Fibroblast of peridontal ligament (primary cell): ENCODE measurements at regions not wholly inside any gene's neighbourhood (a gene's known extent, or its start where the extent isn't known, plus 50 kb on each side); places are given as distances from the start of the nearest gene placed in this dataset.

Source experiments
- DNase-seq: peaks from one replicate; pipeline ENCODE4 v3.0.0-alpha.2; 2010; ENCODE audit errors: extremely low read depth

DNA sequence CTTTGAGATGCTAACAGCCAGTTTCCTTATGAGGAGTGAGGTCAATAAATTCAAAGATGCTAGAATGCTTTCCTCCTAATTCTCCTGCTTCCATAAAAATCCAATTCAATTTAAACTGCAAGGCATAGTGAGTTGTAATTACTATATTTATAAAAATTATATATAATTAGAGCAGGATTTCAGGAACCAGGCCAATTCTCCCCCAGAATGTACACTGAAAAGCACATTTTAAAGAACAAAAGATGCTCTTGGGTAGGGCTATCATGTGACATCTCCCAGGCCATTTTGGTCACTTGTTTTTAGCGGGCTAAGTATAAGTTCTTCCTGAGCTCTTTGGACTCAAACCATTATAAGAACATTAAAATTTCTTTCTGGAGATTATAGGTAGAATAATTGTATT is 195.7 kb upstream of the KCNG1 start:
- no peak for DNase-seq

DNA sequence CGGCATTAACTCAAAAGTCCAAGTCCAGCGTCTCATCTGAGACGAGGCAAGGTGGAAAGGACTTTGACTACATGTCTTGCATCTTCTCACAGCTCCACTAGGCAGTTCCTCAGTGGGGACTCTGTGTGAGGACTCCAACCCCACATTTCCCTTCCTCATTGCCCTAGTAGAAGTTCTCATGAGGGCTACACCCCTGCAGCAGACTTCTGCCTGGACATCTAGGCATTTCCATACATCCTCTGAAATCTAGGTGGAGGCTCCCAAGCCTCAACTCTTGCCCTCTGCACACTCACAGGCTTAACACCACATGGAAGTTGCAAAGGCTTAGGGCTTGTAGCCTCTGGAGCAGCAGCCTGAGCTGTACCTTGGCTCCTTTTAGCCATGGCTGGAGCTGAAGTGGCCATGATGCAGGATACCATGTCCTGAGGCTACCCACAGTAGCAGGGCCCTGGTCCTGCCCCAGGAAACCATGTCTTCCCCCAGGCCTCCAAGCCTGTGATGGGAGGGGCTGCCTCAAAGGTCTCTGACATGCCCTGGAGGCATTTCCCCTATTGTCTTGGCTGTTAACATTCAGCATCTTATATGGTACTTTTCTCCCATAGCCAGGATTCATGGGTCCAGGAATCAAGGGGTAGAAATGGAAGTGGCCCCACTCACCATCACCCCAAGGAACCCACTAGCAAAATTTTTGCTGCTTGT is 194.6 kb upstream of the KCNG1 start:
- DNase-seq = no peak

DNA sequence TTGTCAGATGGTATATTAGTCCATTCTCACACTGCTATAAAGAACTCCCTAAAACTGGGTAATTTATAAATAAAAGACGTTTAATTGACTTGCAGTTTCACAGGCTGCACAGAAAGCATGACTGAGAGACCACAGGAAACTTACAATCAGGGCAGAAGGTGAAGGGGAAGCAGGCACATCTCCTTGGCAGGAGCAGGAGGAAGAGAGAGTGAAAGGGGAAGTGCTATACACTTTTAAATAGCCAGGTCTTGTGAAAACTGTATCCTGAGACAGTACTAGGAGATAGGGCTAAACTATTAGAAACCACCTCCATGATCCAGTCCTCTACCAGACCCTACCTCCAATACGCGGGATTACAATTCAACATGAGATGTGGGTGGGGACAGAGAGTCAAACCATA is 193.9 kb upstream of the KCNG1 start:
- no peak for DNase-seq

DNA sequence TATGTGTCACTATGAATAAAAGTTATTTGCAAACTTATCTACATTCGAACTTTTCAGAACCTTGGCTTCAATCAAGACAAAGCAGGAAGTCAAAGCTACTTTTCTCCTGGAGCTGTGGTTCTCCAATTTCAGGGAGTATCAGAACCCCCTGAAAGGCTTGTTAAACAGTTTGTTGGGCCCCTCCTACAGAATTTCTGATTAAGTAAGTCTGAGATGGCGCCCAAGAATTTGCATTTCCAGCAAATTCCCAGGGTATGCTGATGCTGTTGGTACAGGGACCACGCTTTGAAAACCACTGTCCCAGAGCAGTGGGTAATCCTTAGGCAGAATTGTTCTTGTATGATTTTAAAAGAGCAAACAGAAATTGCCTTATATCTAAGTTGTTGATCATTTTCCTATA is 189.9 kb upstream of the KCNG1 start:
- DNase-seq = no peak

DNA sequence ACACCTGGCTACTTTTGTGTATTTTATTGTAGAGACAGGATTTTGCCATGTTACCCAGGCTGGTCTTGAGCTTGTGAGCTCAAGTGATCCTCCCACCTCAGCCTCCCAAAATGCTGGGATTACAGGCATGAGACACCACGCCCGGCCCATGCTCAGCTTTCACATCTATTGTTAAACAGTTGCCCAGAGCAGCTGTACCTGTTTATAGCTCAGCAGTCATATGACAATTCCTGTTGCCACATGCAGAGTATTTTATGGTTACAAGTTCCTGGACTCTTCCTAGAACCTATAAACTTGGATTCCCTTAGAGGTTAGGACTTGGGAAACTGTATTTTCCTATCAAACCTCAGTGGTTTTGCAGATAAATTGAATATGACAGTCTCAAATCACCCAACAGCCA is 188.3 kb upstream of the KCNG1 start:
- no peak for DNase-seq

DNA sequence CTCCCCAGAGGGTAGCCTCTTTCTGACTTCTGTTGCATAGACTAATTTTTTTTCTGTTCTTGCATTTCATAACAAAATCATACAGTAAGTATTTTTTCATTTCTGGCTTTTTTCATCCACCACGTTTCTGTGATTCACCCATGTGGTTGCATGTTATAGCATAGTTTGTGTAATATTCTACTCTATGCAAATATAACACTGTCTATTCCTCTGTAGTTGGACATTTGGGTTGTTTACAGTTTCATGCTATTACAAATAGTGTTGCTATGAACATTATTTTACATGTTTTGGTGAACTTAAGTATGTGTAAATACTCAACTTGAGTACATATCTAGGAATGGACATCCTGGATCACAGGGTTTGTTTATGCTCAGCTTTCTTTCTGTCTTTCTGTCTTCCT is 187.2 kb upstream of the KCNG1 start:
- DNase-seq = no peak

DNA sequence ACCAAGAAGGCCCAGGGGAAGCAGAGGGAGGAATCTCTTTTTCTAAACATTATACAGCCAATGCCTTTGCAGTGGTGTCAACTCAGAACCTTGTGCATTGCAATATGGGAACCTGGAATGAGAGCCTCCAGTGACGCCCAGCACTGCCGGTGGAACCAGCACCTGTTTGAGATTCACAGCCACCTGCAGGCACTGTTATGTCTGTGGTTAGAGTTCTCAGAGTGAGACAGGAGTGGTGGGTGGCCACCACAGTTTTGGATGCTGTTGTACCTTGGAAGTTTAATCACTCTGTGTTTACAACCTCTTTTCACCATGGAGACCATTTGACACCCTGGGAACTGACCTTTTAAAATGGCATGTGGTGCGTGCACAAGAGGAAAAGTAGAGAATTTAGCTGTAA is 185.3 kb upstream of the KCNG1 start:
- no peak for DNase-seq

DNA sequence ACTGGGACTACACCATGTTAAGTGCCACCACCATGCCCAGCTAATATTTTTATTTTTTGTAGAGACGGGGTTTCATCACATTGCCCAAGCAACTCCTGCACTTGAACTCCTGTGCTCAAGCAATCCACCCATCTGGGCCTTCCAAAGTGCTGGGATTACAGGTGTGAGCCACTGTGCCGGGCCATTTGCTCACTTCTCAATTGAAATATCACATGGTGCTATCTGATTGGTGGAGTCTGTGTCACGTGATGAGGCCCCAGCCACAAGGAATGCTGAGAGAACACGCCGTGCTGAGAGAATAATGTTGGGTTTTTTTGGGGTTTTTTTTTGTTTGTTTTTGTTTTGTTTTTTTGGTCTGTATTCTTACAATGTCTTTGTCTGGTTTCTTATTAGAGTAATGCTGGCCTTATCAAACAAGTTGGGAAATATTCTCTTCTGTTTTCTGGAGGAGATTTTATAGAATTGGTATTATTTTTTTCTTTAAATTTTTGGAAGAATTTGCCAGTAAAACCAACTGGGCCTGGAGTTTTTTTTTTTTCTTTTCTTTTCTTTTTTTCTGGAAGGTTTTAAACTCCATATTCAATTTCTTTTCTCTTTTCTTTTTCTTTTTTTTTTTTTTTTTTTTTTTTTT is 183.2 kb upstream of the KCNG1 start:
- DNase-seq = no peak

DNA sequence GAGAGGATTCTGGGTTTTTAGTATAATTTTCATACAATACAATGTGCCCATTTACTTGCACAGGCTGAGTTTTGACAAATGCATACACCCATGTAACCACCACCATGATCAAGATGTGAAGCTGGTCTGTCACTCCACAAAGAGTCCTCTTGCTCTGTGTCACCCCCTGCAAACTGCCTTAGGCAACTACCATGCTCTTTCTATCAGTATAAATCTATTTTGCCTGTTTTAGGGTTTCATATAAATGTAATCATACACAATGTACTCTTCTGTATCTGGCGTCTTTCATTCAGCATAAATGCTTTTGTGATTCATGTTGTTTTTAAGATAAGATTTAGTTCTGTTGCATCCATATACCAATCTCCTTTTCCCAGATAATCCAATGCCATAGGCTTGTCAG is 181.9 kb upstream of the KCNG1 start:
- DNase-seq = no peak

DNA sequence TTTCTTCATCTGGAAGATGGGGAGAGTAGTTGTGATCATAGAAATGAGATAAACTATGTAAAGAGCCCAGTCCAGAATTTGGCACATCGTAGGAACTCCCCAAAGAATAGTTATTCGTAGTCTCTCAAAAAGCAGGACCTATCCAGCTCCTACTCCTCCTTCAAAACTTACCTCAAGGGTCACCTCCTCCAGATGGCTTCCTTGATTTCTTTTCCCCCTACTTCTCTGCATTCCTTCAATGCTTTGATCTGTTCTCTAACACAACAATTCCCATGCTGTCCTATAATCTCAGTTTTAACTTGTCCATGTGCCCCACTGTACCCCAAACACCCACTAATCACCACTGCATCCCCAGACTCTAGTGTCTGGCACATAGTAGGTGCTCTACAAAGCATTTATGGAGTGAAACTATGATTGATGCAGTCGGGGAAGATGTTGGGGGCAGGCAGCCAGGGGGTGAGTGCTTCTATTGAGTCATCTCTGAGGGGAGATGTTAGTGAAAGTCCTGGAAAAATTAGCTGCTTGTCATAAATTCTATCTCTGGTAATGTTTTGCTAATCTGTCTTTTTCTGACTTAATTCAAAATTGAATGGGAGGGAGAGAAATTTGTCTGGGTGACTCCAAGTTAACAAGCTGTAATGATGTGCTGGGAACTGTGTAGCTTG is 181.3 kb upstream of the KCNG1 start:
- DNase-seq = no peak

DNA sequence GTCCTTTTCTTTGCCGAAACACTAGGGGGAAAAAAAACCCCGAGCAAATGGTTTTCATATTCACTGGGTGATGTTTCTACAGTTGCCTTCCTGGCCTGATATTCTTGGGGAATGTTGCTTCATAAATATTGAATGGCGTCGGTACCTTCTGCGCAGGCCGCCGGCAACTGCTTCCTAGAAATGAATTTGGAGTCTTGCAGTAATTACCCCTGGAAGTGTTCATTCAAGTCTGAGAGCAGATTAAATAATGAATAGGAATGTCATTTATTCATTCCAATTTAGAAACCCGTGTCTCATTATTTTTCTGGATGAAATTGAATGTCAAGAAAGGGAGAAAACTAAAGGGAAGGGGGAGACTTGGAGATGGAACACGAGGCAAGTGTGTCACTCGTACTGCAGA is 179.4 kb upstream of the KCNG1 start:
- DNase-seq = no peak

DNA sequence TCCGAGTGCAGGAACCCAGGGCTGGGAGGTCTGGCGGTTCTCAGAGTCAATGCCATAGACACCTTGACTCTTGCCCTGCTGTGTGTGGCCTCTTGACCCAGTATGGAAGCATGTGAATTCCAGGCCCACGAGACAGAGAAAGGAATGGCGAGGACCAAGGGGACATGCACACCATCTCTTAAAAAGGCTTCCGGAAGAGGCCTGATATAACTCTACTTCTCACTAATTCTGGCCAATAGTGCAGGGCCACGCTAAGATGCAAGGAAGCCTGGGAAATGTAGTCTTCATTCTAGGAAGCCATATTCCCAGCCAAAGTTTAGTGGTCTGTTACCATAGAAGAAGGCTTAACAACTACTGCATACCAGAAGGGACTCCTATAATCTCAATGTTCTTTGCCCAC is 177.0 kb upstream of the KCNG1 start:
- no peak for DNase-seq

DNA sequence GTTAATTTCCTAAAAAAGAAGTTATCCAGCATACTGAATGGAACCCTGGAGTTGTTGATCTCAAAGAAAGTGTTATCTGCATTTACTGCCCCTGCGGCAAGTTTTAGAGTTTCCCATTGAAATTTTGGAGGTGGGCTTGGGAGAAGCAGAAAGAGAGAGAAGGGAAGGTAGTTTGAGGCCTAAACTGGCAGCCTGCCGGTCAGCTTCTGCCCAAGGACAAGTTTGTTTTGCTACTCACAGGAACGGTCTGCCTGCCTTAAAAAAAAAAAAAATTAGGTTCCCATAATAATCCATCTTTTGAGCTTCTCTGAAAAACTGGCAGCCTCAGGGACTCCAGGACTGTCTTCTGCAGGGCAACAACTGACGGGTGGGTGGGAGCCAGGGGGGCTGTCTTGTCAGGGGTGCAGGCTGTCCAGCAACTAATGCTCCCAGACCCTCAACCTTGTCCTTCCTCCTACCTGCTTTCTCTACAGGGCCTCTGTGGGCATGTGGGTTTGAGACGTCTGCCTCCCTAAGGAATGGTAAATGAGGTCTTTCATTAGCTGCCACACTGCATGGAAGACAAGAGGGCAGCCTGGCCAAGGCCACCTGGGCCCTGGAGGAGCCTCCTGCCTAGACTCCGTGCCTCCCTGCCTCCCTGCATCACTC is 176.1 kb upstream of the KCNG1 start:
- no peak for DNase-seq

DNA sequence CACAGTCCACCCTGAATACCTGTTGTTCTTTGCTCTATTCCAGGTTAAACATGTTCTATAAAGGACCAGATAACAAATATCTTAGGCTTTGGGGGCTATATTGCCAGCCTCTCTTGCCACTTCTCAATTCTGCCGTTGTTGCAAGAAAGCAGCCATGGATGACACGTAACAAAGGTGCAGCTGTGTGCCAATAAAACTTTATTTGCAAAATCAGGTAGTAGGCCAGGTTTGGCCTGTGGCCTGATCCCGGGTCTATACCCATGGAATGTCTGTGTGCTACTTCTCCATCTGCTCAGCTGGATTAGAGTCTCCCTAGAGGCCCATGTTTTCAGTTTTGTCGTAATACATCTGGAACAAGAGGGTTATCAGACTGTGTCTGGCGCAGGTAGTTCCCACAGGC is 175.3 kb upstream of the KCNG1 start:
- DNase-seq = no peak

DNA sequence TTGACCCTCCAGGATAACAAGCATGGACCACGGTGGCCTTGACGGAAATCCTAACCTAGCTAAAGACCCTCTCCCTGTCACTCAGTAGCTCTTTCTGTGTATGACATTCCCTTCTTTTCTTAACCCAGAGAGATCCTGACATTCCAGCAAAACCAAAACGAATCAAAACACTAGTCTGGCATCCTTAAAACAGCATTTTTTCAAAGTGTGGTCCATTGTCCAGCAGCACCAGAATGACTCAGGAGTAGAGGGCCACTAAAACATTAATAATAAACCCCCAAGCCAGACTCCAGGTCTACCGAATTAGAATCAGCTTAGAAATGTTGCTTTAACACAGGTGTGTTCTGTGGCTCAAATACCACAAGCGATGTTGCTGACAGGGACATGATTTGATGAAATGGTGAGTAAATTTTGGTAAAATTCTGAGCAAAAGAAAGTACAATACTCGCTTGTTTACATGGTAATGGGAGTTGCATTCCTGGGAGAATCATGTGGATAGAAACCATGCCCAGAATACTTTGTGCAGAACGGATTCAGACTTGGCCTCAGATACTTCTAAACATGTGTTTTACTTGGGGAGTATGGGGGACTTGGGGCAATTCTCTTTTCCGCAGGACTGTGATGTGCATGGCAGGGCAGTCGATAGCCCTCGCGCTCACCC is 174.2 kb upstream of the KCNG1 start:
- peak; percentile 43 for DNase-seq

DNA sequence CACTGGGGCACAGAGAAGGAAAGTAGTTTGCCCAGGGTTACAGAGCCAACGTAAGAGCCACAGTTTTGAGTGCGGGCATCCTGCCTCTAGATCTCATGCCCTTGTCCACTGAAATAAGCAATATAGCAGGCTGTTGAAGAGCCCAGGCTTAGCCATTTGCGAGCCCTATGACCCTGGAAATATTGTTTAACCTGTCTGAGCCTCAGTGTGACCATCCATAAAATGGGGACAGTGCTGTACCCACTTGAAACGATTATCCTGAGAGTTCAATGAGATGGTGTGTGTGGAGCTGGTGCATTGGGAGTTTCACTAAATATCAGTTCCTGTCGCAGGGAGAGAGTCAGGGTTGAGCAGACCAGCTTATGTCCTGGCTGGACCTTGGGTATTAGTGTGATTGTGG is 173.1 kb upstream of the KCNG1 start:
- DNase-seq = no peak

DNA sequence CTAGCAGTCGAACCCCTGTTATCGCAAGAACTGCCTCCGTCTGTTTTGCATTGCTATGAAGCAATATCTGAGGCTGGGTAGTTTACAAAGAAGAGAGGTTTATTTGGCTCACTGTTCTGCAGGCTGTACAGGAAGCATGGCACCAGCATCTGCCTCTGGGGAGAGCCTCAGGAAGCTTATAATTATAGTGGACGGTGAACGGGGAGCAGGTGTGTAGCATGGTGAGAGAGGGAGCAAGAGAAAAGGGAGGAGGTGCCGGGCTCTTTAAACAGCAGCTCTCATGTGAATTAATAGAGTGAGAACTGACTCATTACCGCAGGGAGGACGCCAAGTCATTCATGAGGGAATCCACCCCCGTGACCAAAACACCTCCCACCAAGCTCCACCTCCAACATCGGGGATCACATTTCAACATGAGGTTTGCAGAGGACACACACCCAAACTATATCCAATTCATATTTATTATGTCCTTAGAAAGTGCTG is 172.6 kb upstream of the KCNG1 start:
- DNase-seq = no peak

DNA sequence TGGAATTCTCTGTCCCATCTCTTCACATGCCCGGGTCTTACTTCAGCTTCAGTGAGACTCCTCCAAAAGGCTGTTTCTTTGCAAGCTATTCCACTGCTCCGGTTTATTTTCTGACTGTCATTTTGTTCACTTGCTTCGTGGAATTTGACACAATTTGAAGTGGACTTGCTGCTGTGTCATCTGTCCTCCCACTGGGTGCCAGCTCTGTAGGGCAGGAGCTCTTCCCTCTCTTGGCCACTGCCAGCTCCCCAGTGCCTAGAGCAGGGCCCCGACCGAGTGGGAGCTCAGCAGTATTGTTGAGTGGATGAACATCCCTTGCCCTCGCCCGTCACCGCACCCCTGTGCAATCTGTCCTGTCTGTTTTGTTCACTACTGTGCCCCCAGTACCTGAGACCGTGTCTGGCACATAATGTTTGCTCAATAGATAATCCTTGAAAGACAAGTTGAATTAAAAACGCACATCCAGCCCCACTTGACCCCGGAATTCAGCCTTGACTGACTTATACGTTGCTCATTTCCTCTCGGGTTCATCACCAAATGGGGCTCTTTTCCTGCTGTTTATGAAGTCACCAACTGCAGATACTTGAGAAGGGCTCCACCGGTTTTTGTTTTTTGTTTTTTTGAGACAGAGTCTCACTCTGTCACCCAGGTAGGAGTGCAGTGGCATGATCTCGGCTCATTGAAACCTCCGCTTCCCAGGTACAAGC is 170.3 kb upstream of the KCNG1 start:
- DNase-seq = no peak

DNA sequence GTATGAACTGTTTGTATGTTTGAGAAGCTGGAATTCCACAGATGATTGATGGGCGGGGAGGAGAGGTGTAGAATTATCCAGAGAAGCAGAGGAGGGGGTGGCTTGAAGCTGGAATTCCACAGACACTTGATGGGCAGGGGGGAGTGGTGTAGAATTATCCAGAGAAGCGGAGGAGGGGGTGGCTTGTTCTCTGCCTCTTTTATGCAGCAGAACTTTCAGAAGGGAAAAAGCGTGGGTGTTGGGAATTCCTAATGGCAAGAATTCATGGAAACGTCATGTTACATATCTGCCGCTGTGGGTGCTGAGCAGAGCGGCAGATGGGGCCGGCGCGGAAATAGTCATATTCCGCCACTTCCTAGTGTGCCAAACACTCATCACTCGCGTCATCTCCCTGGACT is 167.9 kb upstream of the KCNG1 start:
- no peak for DNase-seq

DNA sequence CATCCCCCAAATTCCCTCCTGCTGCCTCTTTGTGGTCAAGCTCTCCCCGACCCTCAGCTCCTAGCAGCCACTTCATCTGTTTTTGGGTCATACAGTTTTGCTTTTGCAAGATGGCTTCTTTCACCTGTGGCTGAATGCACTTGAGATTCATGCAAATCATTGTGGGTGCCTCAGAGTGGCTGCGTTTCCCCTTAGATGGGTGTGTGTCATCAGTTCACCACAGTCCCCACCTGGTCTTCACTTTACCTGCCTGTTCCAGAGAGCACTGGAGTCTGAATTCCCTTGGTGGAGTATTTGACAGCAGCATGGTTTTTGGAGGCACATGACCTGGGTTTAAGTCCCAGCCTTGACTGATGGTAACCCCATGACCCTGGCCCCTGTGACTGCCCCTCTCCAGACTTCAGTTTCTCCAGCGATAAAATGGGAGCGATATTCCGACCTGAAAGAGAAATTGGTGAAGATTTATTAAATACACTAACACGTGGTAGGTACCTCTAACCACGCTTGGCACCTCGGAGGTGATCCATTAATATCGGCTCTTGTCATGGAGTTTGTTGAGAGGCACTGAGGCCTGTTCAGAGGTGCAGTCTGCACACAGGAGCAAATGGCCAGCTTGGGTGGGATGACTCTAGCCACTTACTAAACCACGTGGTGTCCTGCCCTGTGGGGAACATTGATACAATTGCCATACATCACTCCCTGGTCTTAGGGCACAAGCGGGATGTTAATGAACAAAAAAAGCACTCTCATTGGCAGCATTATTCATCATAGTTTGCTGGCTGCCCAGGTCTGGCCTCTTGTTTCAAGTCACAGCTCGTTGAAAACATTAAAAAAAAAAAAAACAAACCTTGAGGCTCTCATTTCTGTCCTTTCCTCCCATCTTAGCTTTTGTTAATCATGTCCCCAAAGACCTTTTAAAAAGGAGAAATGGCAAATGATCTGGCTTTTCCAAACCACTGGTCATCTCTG is 167.2 kb upstream of the KCNG1 start:
- DNase-seq = peak; percentile 3
